PC-3 (cell line): ENCODE measurements at regions not wholly inside any gene's neighbourhood (a gene's known extent, or its start where the extent isn't known, plus 50 kb on each side); places are given as distances from the start of the nearest gene placed in this dataset.

Source experiments
- EZH2phosphoT487 ChIP-seq: fragments of 300-600 bp; sonication (generic); IDR thresholded peaks from 2 replicates; pipeline ENCODE4 v1.6.1; 2018; ENCODE audit warnings: mild to moderate bottlenecking, antibody characterized with exemption, low read length, borderline replicate concordance
- TF ChIP-seq, protein P1 (sequence below): fragments of 300-600 bp; sonication (generic); conservative IDR thresholded peaks from 2 replicates; pipeline ENCODE4 v1.5.1; 2017; ENCODE audit warnings: antibody characterized with exemption, low read depth, mild to moderate bottlenecking, low read length

GRCh38 chr10:71159892-71160291 is 52.5 kb upstream of the UNC5B start:
- TF ChIP-seq, protein P1, sequence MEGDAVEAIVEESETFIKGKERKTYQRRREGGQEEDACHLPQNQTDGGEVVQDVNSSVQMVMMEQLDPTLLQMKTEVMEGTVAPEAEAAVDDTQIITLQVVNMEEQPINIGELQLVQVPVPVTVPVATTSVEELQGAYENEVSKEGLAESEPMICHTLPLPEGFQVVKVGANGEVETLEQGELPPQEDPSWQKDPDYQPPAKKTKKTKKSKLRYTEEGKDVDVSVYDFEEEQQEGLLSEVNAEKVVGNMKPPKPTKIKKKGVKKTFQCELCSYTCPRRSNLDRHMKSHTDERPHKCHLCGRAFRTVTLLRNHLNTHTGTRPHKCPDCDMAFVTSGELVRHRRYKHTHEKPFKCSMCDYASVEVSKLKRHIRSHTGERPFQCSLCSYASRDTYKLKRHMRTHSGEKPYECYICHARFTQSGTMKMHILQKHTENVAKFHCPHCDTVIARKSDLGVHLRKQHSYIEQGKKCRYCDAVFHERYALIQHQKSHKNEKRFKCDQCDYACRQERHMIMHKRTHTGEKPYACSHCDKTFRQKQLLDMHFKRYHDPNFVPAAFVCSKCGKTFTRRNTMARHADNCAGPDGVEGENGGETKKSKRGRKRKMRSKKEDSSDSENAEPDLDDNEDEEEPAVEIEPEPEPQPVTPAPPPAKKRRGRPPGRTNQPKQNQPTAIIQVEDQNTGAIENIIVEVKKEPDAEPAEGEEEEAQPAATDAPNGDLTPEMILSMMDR: no peak
- TF ChIP-seq EZH2phosphoT487: no peak
